ENCODE measurements at regions not wholly inside any gene's neighbourhood (a gene's known extent, or its start where the extent isn't known, plus 50 kb on each side); places are given as distances from the start of the nearest gene placed in this dataset.

GRCh38 chr3:103629391-103629790 lies 1194.6 kb downstream of the ZPLD1 start:
- TF ChIP-seq CTCF (IDR thresholded peaks at IDR 0.05; ENCODE audit: unreplicated experiment in 3 of 3), result no peak
- Mint-ChIP-seq H3K36me3 (ENCODE audit: low read depth) (peaks cover 5% of the 10 kb centered on the region), H3K27ac (no peak overlapping the region), H3K27me3 (ENCODE audit: low read depth) (no peaks in the 10 kb centered on the region), H3K4me1 (no peaks in the 10 kb centered on the region), H3K9me3 (peaks cover 39% of the 10 kb centered on the region), H3K4me3 (no peak overlapping the region)

GRCh38 chr3:103644450-103644849 lies 1209.6 kb downstream of the ZPLD1 start:
- no peaks in the 10 kb centered on the region for H3K36me3 Mint-ChIP-seq (ENCODE audit: low read depth)
- no peak overlapping the region for H3K4me3 Mint-ChIP-seq
- no peak for TF ChIP-seq CTCF (IDR thresholded peaks at IDR 0.05; ENCODE audit: unreplicated experiment in 3 of 3)

GRCh38 chr3:103653996-103654395 lies 1219.2 kb downstream of the ZPLD1 start:
- no peak for TF ChIP-seq CTCF (IDR thresholded peaks at IDR 0.05; ENCODE audit: unreplicated experiment in 3 of 3)
- Mint-ChIP-seq H3K4me3 (no peak overlapping the region), H3K27me3 (ENCODE audit: low read depth) (no peaks in the 10 kb centered on the region), H3K27ac (no peak overlapping the region), H3K36me3 (ENCODE audit: low read depth) (no peaks in the 10 kb centered on the region), H3K9me3 (no peaks in the 10 kb centered on the region), H3K4me1 (no peaks in the 10 kb centered on the region)

More at GRCh38 chr3:103644450-103644849, 1209.6 kb downstream of the ZPLD1 start:
- H3K4me1 Mint-ChIP-seq, result no peaks in the 10 kb centered on the region
- H3K9me3 Mint-ChIP-seq, result no peaks in the 10 kb centered on the region
- no peaks in the 10 kb centered on the region for H3K27me3 Mint-ChIP-seq (ENCODE audit: low read depth)
- no peak overlapping the region for H3K27ac Mint-ChIP-seq

- Mint-ChIP-seq H3K4me1 (no peaks in the 10 kb centered on the region), H3K4me3 (no peak overlapping the region), H3K9me3 (no peaks in the 10 kb centered on the region), H3K27me3 (ENCODE audit: low read depth) (no peaks in the 10 kb centered on the region), H3K27ac (peak overlapping the region in 1 of 3 experiments; percentile 18), H3K36me3 (ENCODE audit: low read depth) (no peaks in the 10 kb centered on the region)
- TF ChIP-seq CTCF (IDR thresholded peaks at IDR 0.05; ENCODE audit: unreplicated experiment in 3 of 3), result no peak
Observed at GRCh38 chr3:103657756-103658155, 1222.9 kb downstream of the ZPLD1 start.

- TF ChIP-seq CTCF (IDR thresholded peaks at IDR 0.05; ENCODE audit: unreplicated experiment in 3 of 3), result no peak
- H3K27ac Mint-ChIP-seq, result no peak overlapping the region
- no peak overlapping the region for H3K4me3 Mint-ChIP-seq
- no peaks in the 10 kb centered on the region for H3K9me3 Mint-ChIP-seq
- H3K27me3 Mint-ChIP-seq (ENCODE audit: low read depth), result no peaks in the 10 kb centered on the region
- no peaks in the 10 kb centered on the region for H3K36me3 Mint-ChIP-seq (ENCODE audit: low read depth)
- no peaks in the 10 kb centered on the region for H3K4me1 Mint-ChIP-seq
Observed at GRCh38 chr3:103660810-103661209, 1226.0 kb downstream of the ZPLD1 start.

GRCh38 chr3:103662591-103662990 lies 1227.8 kb downstream of the ZPLD1 start:
- no peaks in the 10 kb centered on the region for H3K36me3 Mint-ChIP-seq (ENCODE audit: low read depth)
- H3K27me3 Mint-ChIP-seq (ENCODE audit: low read depth), result no peaks in the 10 kb centered on the region
- H3K27ac Mint-ChIP-seq, result no peak overlapping the region
- H3K4me3 Mint-ChIP-seq, result no peak overlapping the region
- no peaks in the 10 kb centered on the region for H3K9me3 Mint-ChIP-seq
- no peaks in the 10 kb centered on the region for H3K4me1 Mint-ChIP-seq
- TF ChIP-seq CTCF (IDR thresholded peaks at IDR 0.05; ENCODE audit: unreplicated experiment in 3 of 3), result no peak
